NCI-H69 (cell line): ENCODE measurements at regions not wholly inside any gene's neighbourhood (a gene's known extent, or its start where the extent isn't known, plus 50 kb on each side); places are given as distances from the start of the nearest gene placed in this dataset.

Experiments
- DNase-seq: peaks from one replicate; lab custom pipeline; 2025; lab: John Stamatoyannopoulos, UW

- DNase-seq = no peak
Observed at GRCh38 chrY:13167698-13168097, 263.0 kb downstream of the DDX3Y start.

- DNase-seq = peak; percentile 11
Observed at GRCh38 chrY:13168257-13168656, 263.6 kb downstream of the DDX3Y start.
